Stimulated activated naive B cell treated with anti-CD40 and anti-IgM and Interleukin-4, amounts not matched to agents 10 μg/mL and 1 μg/mL and 100 μg/mL, for 72 hours (primary cell): ENCODE measurements at regions not wholly inside any gene's neighbourhood (a gene's known extent, or its start where the extent isn't known, plus 50 kb on each side); places are given as distances from the start of the nearest gene placed in this dataset.

Experiments used
- ATAC-seq, 2 donors: fragments of 150-1000 bp; cut with Tn5 transposase; replicated peaks; 2 replicates each; pipeline ENCODE4 v1.10.0; 2021; ENCODE audit warnings: moderate library complexity in 1 of 2
- DNase-seq: peaks from one replicate; pipeline ENCODE4 v3.0.0; 2021
- H3K27ac Mint-ChIP-seq: one replicate; pipeline ENCODE4 v1.8.0; 2022; ENCODE audit warnings: mild to moderate bottlenecking, mixed read lengths
- H3K27me3 Mint-ChIP-seq, 2 donors: one replicate each; pipeline ENCODE4 v1.8.0; 2022; ENCODE audit warnings: mixed read lengths in 2 of 2
- H3K36me3 Mint-ChIP-seq, 2 donors: one replicate each; pipeline ENCODE4 v1.8.0; 2022; ENCODE audit warnings: mixed read lengths in 2 of 2, mild to moderate bottlenecking in 1 of 2
- H3K4me1 Mint-ChIP-seq, 2 donors: one replicate each; pipeline ENCODE4 v1.8.0; 2022; ENCODE audit warnings: mixed read lengths in 2 of 2, mild to moderate bottlenecking in 1 of 2
- H3K4me3 Mint-ChIP-seq, 2 donors: one replicate each; pipeline ENCODE4 v1.8.0; 2022; ENCODE audit warnings: mild to moderate bottlenecking in 2 of 2, mixed read lengths in 2 of 2, moderate library complexity in 1 of 2
- H3K9me3 Mint-ChIP-seq, 2 donors: one replicate each; pipeline ENCODE4 v1.8.0; 2022; ENCODE audit warnings: mixed read lengths in 2 of 2, mild to moderate bottlenecking in 1 of 2

- Mint-ChIP-seq H3K4me3 (no peak overlapping the region), H3K36me3 (no peaks in the 10 kb centered on the region), H3K9me3 (no peaks in the 10 kb centered on the region), H3K27me3 (no peaks in the 10 kb centered on the region), H3K4me1 (no peaks in the 10 kb centered on the region), H3K27ac (no peak overlapping the region)
- no peak for DNase-seq
- no peak for ATAC-seq
Measured at GRCh38 chr13:74674720-74675119, 540.5 kb upstream of the KLF12 start.

GRCh38 chr13:74669149-74669548, 534.9 kb upstream of the KLF12 start:
- Mint-ChIP-seq H3K4me1 (no peaks in the 10 kb centered on the region), H3K4me3 (no peak overlapping the region), H3K36me3 (no peaks in the 10 kb centered on the region), H3K27ac (no peak overlapping the region), H3K9me3 (peaks cover 0 to 1% of the 10 kb centered on the region in 2 donors), H3K27me3 (no peaks in the 10 kb centered on the region)
- DNase-seq (no peak), ATAC-seq (no peak)

- ATAC-seq (no peak), DNase-seq (no peak)
- no peak overlapping the region for H3K4me3 Mint-ChIP-seq
Measured at GRCh38 chr13:74667656-74668203, 533.5 kb upstream of the KLF12 start.

GRCh38 chr13:74662905-74663304, 528.7 kb upstream of the KLF12 start:
- H3K4me3 Mint-ChIP-seq, result no peak overlapping the region
- no peaks in the 10 kb centered on the region for H3K36me3 Mint-ChIP-seq
- DNase-seq, result no peak
- no peak for ATAC-seq
- no peaks in the 10 kb centered on the region for H3K4me1 Mint-ChIP-seq
- no peaks in the 10 kb centered on the region for H3K27me3 Mint-ChIP-seq
- H3K9me3 Mint-ChIP-seq, result no peaks in the 10 kb centered on the region
- H3K27ac Mint-ChIP-seq, result no peak overlapping the region

More at GRCh38 chr13:74667656-74668203, 533.5 kb upstream of the KLF12 start:
- Mint-ChIP-seq H3K36me3 (no peaks in the 10 kb centered on the region), H3K27me3 (no peaks in the 10 kb centered on the region), H3K27ac (no peak overlapping the region), H3K9me3 (peaks cover 0 to 1% of the 10 kb centered on the region in 2 donors), H3K4me1 (no peaks in the 10 kb centered on the region)

- Mint-ChIP-seq H3K36me3 (no peaks in the 10 kb centered on the region), H3K4me1 (no peaks in the 10 kb centered on the region), H3K4me3 (no peak overlapping the region), H3K9me3 (no peaks in the 10 kb centered on the region), H3K27me3 (no peaks in the 10 kb centered on the region), H3K27ac (no peak overlapping the region)
- ATAC-seq, result no peak
- DNase-seq, result no peak
Measured at GRCh38 chr13:74661851-74662250, 527.6 kb upstream of the KLF12 start.

GRCh38 chr13:74657765-74658164, 523.6 kb upstream of the KLF12 start:
- Mint-ChIP-seq H3K27me3 (no peaks in the 10 kb centered on the region), H3K4me3 (no peak overlapping the region), H3K27ac (no peak overlapping the region), H3K9me3 (no peaks in the 10 kb centered on the region), H3K36me3 (no peaks in the 10 kb centered on the region), H3K4me1 (no peaks in the 10 kb centered on the region)
- ATAC-seq (no peak), DNase-seq (no peak)

- Mint-ChIP-seq H3K27me3 (no peaks in the 10 kb centered on the region), H3K36me3 (no peaks in the 10 kb centered on the region), H3K4me1 (no peaks in the 10 kb centered on the region), H3K27ac (no peak overlapping the region), H3K4me3 (no peak overlapping the region), H3K9me3 (no peaks in the 10 kb centered on the region)
- ATAC-seq (no peak), DNase-seq (no peak)
Measured at GRCh38 chr13:74651121-74651520, 516.9 kb upstream of the KLF12 start.

- no peaks in the 10 kb centered on the region for H3K27me3 Mint-ChIP-seq
- ATAC-seq (no peak), DNase-seq (no peak)
- H3K27ac Mint-ChIP-seq, result no peak overlapping the region
- no peaks in the 10 kb centered on the region for H3K9me3 Mint-ChIP-seq
- no peaks in the 10 kb centered on the region for H3K36me3 Mint-ChIP-seq
- no peak overlapping the region for H3K4me3 Mint-ChIP-seq
- no peaks in the 10 kb centered on the region for H3K4me1 Mint-ChIP-seq
Measured at GRCh38 chr13:74647991-74648390, 513.8 kb upstream of the KLF12 start.

GRCh38 chr13:74647211-74647610, 513.0 kb upstream of the KLF12 start:
- no peaks in the 10 kb centered on the region for H3K4me1 Mint-ChIP-seq
- H3K27me3 Mint-ChIP-seq, result no peaks in the 10 kb centered on the region
- DNase-seq (no peak), ATAC-seq (no peak)
- H3K27ac Mint-ChIP-seq, result no peak overlapping the region
- H3K4me3 Mint-ChIP-seq, result no peak overlapping the region
- no peaks in the 10 kb centered on the region for H3K36me3 Mint-ChIP-seq
- H3K9me3 Mint-ChIP-seq, result no peaks in the 10 kb centered on the region

- ATAC-seq (no peak), DNase-seq (no peak)
- Mint-ChIP-seq H3K9me3 (no peaks in the 10 kb centered on the region), H3K4me3 (no peak overlapping the region), H3K4me1 (no peaks in the 10 kb centered on the region), H3K27ac (no peak overlapping the region), H3K27me3 (no peaks in the 10 kb centered on the region), H3K36me3 (no peaks in the 10 kb centered on the region)
Measured at GRCh38 chr13:74646091-74646490, 511.9 kb upstream of the KLF12 start.

GRCh38 chr13:74645586-74645985, 511.4 kb upstream of the KLF12 start:
- H3K9me3 Mint-ChIP-seq, result no peaks in the 10 kb centered on the region
- H3K36me3 Mint-ChIP-seq, result no peaks in the 10 kb centered on the region
- ATAC-seq (no peak), DNase-seq (no peak)
- H3K27me3 Mint-ChIP-seq, result no peaks in the 10 kb centered on the region
- no peaks in the 10 kb centered on the region for H3K4me1 Mint-ChIP-seq
- no peak overlapping the region for H3K27ac Mint-ChIP-seq
- H3K4me3 Mint-ChIP-seq, result no peak overlapping the region

- ATAC-seq, result no peak
- Mint-ChIP-seq H3K4me1 (no peaks in the 10 kb centered on the region), H3K9me3 (no peaks in the 10 kb centered on the region), H3K27me3 (no peaks in the 10 kb centered on the region), H3K4me3 (no peak overlapping the region), H3K27ac (no peak overlapping the region), H3K36me3 (no peaks in the 10 kb centered on the region)
- no peak for DNase-seq
Measured at GRCh38 chr13:74644229-74644628, 510.0 kb upstream of the KLF12 start.

GRCh38 chr13:74641586-74641985, 507.4 kb upstream of the KLF12 start:
- no peaks in the 10 kb centered on the region for H3K27me3 Mint-ChIP-seq
- ATAC-seq (no peak), DNase-seq (no peak)
- H3K4me1 Mint-ChIP-seq, result no peaks in the 10 kb centered on the region
- H3K4me3 Mint-ChIP-seq, result no peak overlapping the region
- H3K36me3 Mint-ChIP-seq, result no peaks in the 10 kb centered on the region
- H3K9me3 Mint-ChIP-seq, result no peaks in the 10 kb centered on the region
- no peak overlapping the region for H3K27ac Mint-ChIP-seq

- DNase-seq, result no peak
- Mint-ChIP-seq H3K4me3 (no peak overlapping the region), H3K27me3 (no peaks in the 10 kb centered on the region), H3K36me3 (no peaks in the 10 kb centered on the region), H3K9me3 (peaks cover 10 to 12% of the 10 kb centered on the region in 2 donors), H3K4me1 (no peaks in the 10 kb centered on the region), H3K27ac (no peak overlapping the region)
- ATAC-seq, result no peak
Measured at GRCh38 chr13:74633734-74634133, 499.5 kb upstream of the KLF12 start.

GRCh38 chr13:74629985-74630384, 495.8 kb upstream of the KLF12 start:
- ATAC-seq, result no peak
- H3K36me3 Mint-ChIP-seq, result no peaks in the 10 kb centered on the region

GRCh38 chr13:74625541-74625940, 491.3 kb upstream of the KLF12 start:
- DNase-seq (no peak), ATAC-seq (no peak)
- Mint-ChIP-seq H3K4me1 (no peaks in the 10 kb centered on the region), H3K9me3 (peaks cover 10 to 21% of the 10 kb centered on the region in 2 donors), H3K36me3 (no peaks in the 10 kb centered on the region), H3K27me3 (peaks cover 0 to 8% of the 10 kb centered on the region in 2 donors), H3K4me3 (no peak overlapping the region), H3K27ac (no peak overlapping the region)

More at GRCh38 chr13:74629985-74630384, 495.8 kb upstream of the KLF12 start:
- Mint-ChIP-seq H3K27ac (no peak overlapping the region), H3K4me1 (no peaks in the 10 kb centered on the region), H3K4me3 (no peak overlapping the region), H3K27me3 (peaks cover 0 to 4% of the 10 kb centered on the region in 2 donors), H3K9me3 (peaks cover 10 to 21% of the 10 kb centered on the region in 2 donors)
- no peak for DNase-seq
